OCI-LY7 (cell line): ENCODE measurements at regions not wholly inside any gene's neighbourhood (a gene's known extent, or its start where the extent isn't known, plus 50 kb on each side); places are given as distances from the start of the nearest gene placed in this dataset.
A peak's percentile ranks its signal among the peaks of the same experiment; 100 is the strongest.

ENCODE experiments used
- BruUV-seq: library from RNA; stranded (reverse); fragments of 400-500 nt; replicated peaks from 2 replicates; lab custom pipeline; 2021; lab: Mats Ljungman, UMichigan
- CTCF ChIA-PET: fragments of 300-600 bp; sonication (Branson Sonifier 250); formaldehyde crosslinking; loops from one replicate; lab custom pipeline; 2022; ENCODE audit warnings: antibody characterized with exemption; ENCODE audit not compliant: unreplicated experiment; lab: Charles Lee
- POLR2A ChIA-PET: fragments of 300-600 bp; sonication (Branson Sonifier 250); formaldehyde crosslinking; loops from one replicate; lab custom pipeline; 2022; ENCODE audit warnings: antibody characterized with exemption; lab: Charles Lee
- DNase-seq: peaks from one replicate; pipeline ENCODE4 v3.0.0-alpha.2; 2015; ENCODE audit warnings: low spot score
- H2AFZ ChIP-seq: fragments of 200-600 bp; sonication (generic), shearing (Covaris generic); 2 replicates; pipeline ENCODE4 v1.6.1; 2014; ENCODE audit warnings: mild to moderate bottlenecking, antibody characterized with exemption, low read length, moderate library complexity
- H3K27ac ChIP-seq: fragments of 200-600 bp; sonication (generic); 2 replicates; pipeline ENCODE4 v1.5.1; 2014; ENCODE audit warnings: mixed run types, low read depth, mild to moderate bottlenecking, moderate library complexity, low read length, inconsistent platforms; ENCODE audit not compliant: poor library complexity, severe bottlenecking
- H3K36me3 ChIP-seq: fragments of 200-600 bp; sonication (generic); 2 replicates; pipeline ENCODE4 v1.6.1; 2014; ENCODE audit warnings: mild to moderate bottlenecking, antibody characterized with exemption, low read length, moderate library complexity, mixed read lengths; ENCODE audit not compliant: insufficient read depth
- H3K4me1 ChIP-seq: fragments of 200-600 bp; sonication (generic); 2 replicates; pipeline ENCODE4 v1.5.1; 2014; ENCODE audit warnings: mild to moderate bottlenecking, low read length; ENCODE audit not compliant: insufficient read depth, poor library complexity, severe bottlenecking
- H3K4me2 ChIP-seq: fragments of 200-600 bp; sonication (generic); 2 replicates; pipeline ENCODE4 v1.6.1; 2014; ENCODE audit warnings: mild to moderate bottlenecking, low read length
- H3K4me3 ChIP-seq: fragments of 200-600 bp; sonication (generic); 2 replicates; pipeline ENCODE4 v1.5.1; 2014; ENCODE audit warnings: mild to moderate bottlenecking, low read depth, low read length; ENCODE audit not compliant: poor library complexity, severe bottlenecking
- H3K79me2 ChIP-seq: fragments of 200-600 bp; sonication (generic); 2 replicates; pipeline ENCODE4 v1.6.1; 2016; ENCODE audit warnings: low read depth, mild to moderate bottlenecking, low read length, moderate library complexity, mixed read lengths; ENCODE audit not compliant: insufficient read depth
- H3K9me2 ChIP-seq: fragments of 200-600 bp; sonication (generic); 2 replicates; pipeline ENCODE4 v1.6.1; 2016; ENCODE audit warnings: mild to moderate bottlenecking, low read length, mixed read lengths; ENCODE audit not compliant: insufficient read depth
- H3K9me3 ChIP-seq: fragments of 200-600 bp; sonication (generic); 2 replicates; pipeline ENCODE4 v1.6.1; 2014; ENCODE audit warnings: mild to moderate bottlenecking, mixed run types, low read length, mixed read lengths
- H4K20me1 ChIP-seq: fragments of 200-600 bp; sonication (generic); 2 replicates; pipeline ENCODE4 v1.6.1; 2014; ENCODE audit warnings: mild to moderate bottlenecking, antibody characterized with exemption, low read length, moderate library complexity, mixed read lengths; ENCODE audit not compliant: insufficient read depth
- CTCF ChIP-seq: fragments of 200-600 bp; sonication (generic); conservative IDR thresholded peaks from 2 replicates; pipeline ENCODE4 v1.5.1; 2014; ENCODE audit warnings: mild to moderate bottlenecking, antibody characterized with exemption, low read length, moderate library complexity, mixed read lengths
- EZH2phosphoT487 ChIP-seq: fragments of 200-600 bp; sonication (generic); IDR thresholded peaks from 2 replicates; pipeline ENCODE4 v1.6.1; 2018; ENCODE audit warnings: low read depth, borderline replicate concordance, mild to moderate bottlenecking, mixed run types, antibody characterized with exemption, low read length, moderate library complexity, mixed read lengths
- intact Hi-C: fragments of 100-400 bp; cut with micrococcal nuclease; formaldehyde crosslinking; loops from one replicate; pipeline ENCODE4 v1.10.0; 2022; ENCODE audit not compliant: unreplicated experiment

- TF ChIP-seq EZH2phosphoT487 (no peak), CTCF (no peak)
- H2AFZ ChIP-seq = no peak overlapping the region
- H4K20me1 ChIP-seq = no peaks in the 10 kb centered on the region
Observed at GRCh38 chr18:70456376-70456775, 167.5 kb downstream of the SOCS6 start.

GRCh38 chr18:70455731-70456130 lies 166.9 kb downstream of the SOCS6 start:
- H4K20me1 ChIP-seq = no peaks in the 10 kb centered on the region
- no TSS peak for BruUV-seq
- no peak for TF ChIP-seq CTCF
- no peak for TF ChIP-seq EZH2phosphoT487
- no peak overlapping the region for H3K4me2 ChIP-seq
- CTCF ChIA-PET = no interaction called here
- H2AFZ ChIP-seq = no peak overlapping the region
- no peak overlapping the region for H3K4me3 ChIP-seq
- DNase-seq = no peak
- no peaks in the 10 kb centered on the region for H3K79me2 ChIP-seq
- intact Hi-C loops = no loop called here
- H3K9me3 ChIP-seq = no peaks in the 10 kb centered on the region
- H3K27ac ChIP-seq = no peak overlapping the region
- POLR2A ChIA-PET = no interaction called here
- no peaks in the 10 kb centered on the region for H3K9me2 ChIP-seq
- H3K4me1 ChIP-seq = no peaks in the 10 kb centered on the region
- no peaks in the 10 kb centered on the region for H3K36me3 ChIP-seq

More at GRCh38 chr18:70456376-70456775, 167.5 kb downstream of the SOCS6 start:
- H3K79me2 ChIP-seq = no peaks in the 10 kb centered on the region
- no peak overlapping the region for H3K27ac ChIP-seq
- POLR2A ChIA-PET = no interaction called here
- no peaks in the 10 kb centered on the region for H3K4me1 ChIP-seq
- DNase-seq = no peak
- no peaks in the 10 kb centered on the region for H3K9me2 ChIP-seq
- BruUV-seq = no TSS peak
- CTCF ChIA-PET = no interaction called here
- H3K9me3 ChIP-seq = no peaks in the 10 kb centered on the region
- intact Hi-C loops = no loop called here
- no peak overlapping the region for H3K4me2 ChIP-seq
- H3K36me3 ChIP-seq = no peaks in the 10 kb centered on the region
- H3K4me3 ChIP-seq = no peak overlapping the region

GRCh38 chr18:70454704-70455322 lies 166.0 kb downstream of the SOCS6 start:
- Histone ChIP-seq H3K27ac (no peak overlapping the region), H3K4me2 (no peak overlapping the region), H3K79me2 (no peaks in the 10 kb centered on the region), H3K9me2 (no peaks in the 10 kb centered on the region), H3K9me3 (no peaks in the 10 kb centered on the region), H3K4me1 (no peaks in the 10 kb centered on the region), H4K20me1 (no peaks in the 10 kb centered on the region), H3K4me3 (no peak overlapping the region), H3K36me3 (no peaks in the 10 kb centered on the region), H2AFZ (no peak overlapping the region)
- TF ChIP-seq CTCF = peak; percentile 75
- TF ChIP-seq EZH2phosphoT487 = no peak
- POLR2A ChIA-PET = interaction anchor here (0.6 kb wide), 1 partner anchor 921 kb away, joined by 3 read pairs; no protein-coding TSS in a partner anchor
- peak; percentile 35 for DNase-seq
- CTCF ChIA-PET = no interaction called here
- no TSS peak for BruUV-seq
- intact Hi-C loops = no loop called here
